ENCODE measurements at regions not wholly inside any gene's neighbourhood (a gene's known extent, or its start where the extent isn't known, plus 50 kb on each side); places are given as distances from the start of the nearest gene placed in this dataset.
A peak's percentile ranks its signal among the peaks of the same experiment; 100 is the strongest.
"Not testable (repeated sequence)": the region's sequence is repeated elsewhere in the genome, so short reads cannot be mapped to it uniquely, and the experiment has no call there.

GRCh38 chr1:143905214-143906179 lies 66.3 kb downstream of the FAM72C start:
- peak overlapping the region; percentile 58 to 78 (median 64) for H3K4me3 Mint-ChIP-seq
- not testable (repeated sequence) for H3K36me3 Mint-ChIP-seq; H3K9me3 Mint-ChIP-seq; H3K27me3 Mint-ChIP-seq (ENCODE audit: low read depth in 3 of 3); H3K27ac Mint-ChIP-seq; H3K4me1 Mint-ChIP-seq
- peak; percentile 0 to 9 (median 7) for DNase-seq

GRCh38 chr1:143904622-143904979 lies 67.2 kb downstream of the FAM72C start:
- H3K36me3 Mint-ChIP-seq; H3K9me3 Mint-ChIP-seq; H3K4me1 Mint-ChIP-seq; H3K27me3 Mint-ChIP-seq (ENCODE audit: low read depth in 3 of 3): not testable (repeated sequence)
- DNase-seq, result peak; percentile 0 to 8 (median 5)
- Mint-ChIP-seq H3K27ac (peak overlapping the region in 1 of 6 donors; percentile 22), H3K4me3 (peak overlapping the region in 1 of 5 donors; percentile 69)

- not testable (repeated sequence) for H3K36me3 Mint-ChIP-seq; H3K4me1 Mint-ChIP-seq; H3K27me3 Mint-ChIP-seq (ENCODE audit: low read depth in 3 of 3); H3K9me3 Mint-ChIP-seq
- H3K4me3 Mint-ChIP-seq, result peak overlapping the region in 1 of 5 donors; percentile 69
- peak overlapping the region in 1 of 6 donors; percentile 22 for H3K27ac Mint-ChIP-seq
- peak in 1 of 3 donors; percentile 0 for DNase-seq
Measured at GRCh38 chr1:143903899-143904621, 67.7 kb downstream of the FAM72C start.

GRCh38 chr1:143896377-143896776 lies 75.4 kb downstream of the FAM72C start:
- not testable (repeated sequence) for H3K27me3 Mint-ChIP-seq (ENCODE audit: low read depth in 3 of 3); H3K4me1 Mint-ChIP-seq; DNase-seq; H3K36me3 Mint-ChIP-seq; H3K9me3 Mint-ChIP-seq; H3K27ac Mint-ChIP-seq; H3K4me3 Mint-ChIP-seq

GRCh38 chr1:143884932-143885574 lies 86.7 kb downstream of the FAM72C start:
- not testable (repeated sequence) for H3K27me3 Mint-ChIP-seq (ENCODE audit: low read depth in 3 of 3); H3K27ac Mint-ChIP-seq; H3K4me1 Mint-ChIP-seq; H3K9me3 Mint-ChIP-seq; H3K4me3 Mint-ChIP-seq; H3K36me3 Mint-ChIP-seq
- peak; percentile 50 to 75 (median 56) for DNase-seq

- not testable (repeated sequence) for H3K9me3 Mint-ChIP-seq; H3K4me1 Mint-ChIP-seq; H3K36me3 Mint-ChIP-seq; H3K27me3 Mint-ChIP-seq (ENCODE audit: low read depth in 3 of 3)
- Mint-ChIP-seq H3K4me3 (peak overlapping the region; percentile 50 to 79 (median 67)), H3K27ac (peak overlapping the region in 1 of 6 donors; percentile 33)
- peak; percentile 22 to 60 (median 32) for DNase-seq
Measured at GRCh38 chr1:143884532-143884931, 87.3 kb downstream of the FAM72C start.

GRCh38 chr1:143879757-143880536 lies 91.8 kb downstream of the FAM72C start:
- not testable (repeated sequence) for H3K4me1 Mint-ChIP-seq; H3K27ac Mint-ChIP-seq; H3K4me3 Mint-ChIP-seq; H3K36me3 Mint-ChIP-seq; DNase-seq; H3K27me3 Mint-ChIP-seq (ENCODE audit: low read depth in 3 of 3); H3K9me3 Mint-ChIP-seq

GRCh38 chr1:143875947-143876346 lies 95.8 kb downstream of the FAM72C start:
- H3K9me3 Mint-ChIP-seq, H3K4me1 Mint-ChIP-seq: not testable (repeated sequence)

GRCh38 chr1:143874625-143875024 lies 97.2 kb downstream of the FAM72C start:
- DNase-seq; H3K36me3 Mint-ChIP-seq; H3K9me3 Mint-ChIP-seq; H3K4me3 Mint-ChIP-seq; H3K27ac Mint-ChIP-seq; H3K4me1 Mint-ChIP-seq; H3K27me3 Mint-ChIP-seq (ENCODE audit: low read depth in 3 of 3): not testable (repeated sequence)

More at GRCh38 chr1:143875947-143876346, 95.8 kb downstream of the FAM72C start:
- H3K36me3 Mint-ChIP-seq; H3K27me3 Mint-ChIP-seq (ENCODE audit: low read depth in 3 of 3); H3K4me3 Mint-ChIP-seq; H3K27ac Mint-ChIP-seq; DNase-seq: not testable (repeated sequence)

- H3K27ac Mint-ChIP-seq; H3K4me1 Mint-ChIP-seq; H3K27me3 Mint-ChIP-seq (ENCODE audit: low read depth in 3 of 3); H3K4me3 Mint-ChIP-seq; H3K9me3 Mint-ChIP-seq; H3K36me3 Mint-ChIP-seq; DNase-seq: not testable (repeated sequence)
Measured at GRCh38 chr1:143873650-143874049, 98.1 kb downstream of the FAM72C start.

GRCh38 chr1:143870388-143870787 lies 101.4 kb downstream of the FAM72C start:
- H3K36me3 Mint-ChIP-seq; H3K27ac Mint-ChIP-seq; H3K4me3 Mint-ChIP-seq; H3K27me3 Mint-ChIP-seq (ENCODE audit: low read depth in 3 of 3); H3K4me1 Mint-ChIP-seq; DNase-seq; H3K9me3 Mint-ChIP-seq: not testable (repeated sequence)

- not testable (repeated sequence) for DNase-seq; H3K4me1 Mint-ChIP-seq; H3K27me3 Mint-ChIP-seq (ENCODE audit: low read depth in 3 of 3); H3K4me3 Mint-ChIP-seq; H3K9me3 Mint-ChIP-seq; H3K27ac Mint-ChIP-seq; H3K36me3 Mint-ChIP-seq
Measured at GRCh38 chr1:143867590-143868220, 104.1 kb downstream of the FAM72C start.

GRCh38 chr1:143863901-143864520 lies 107.8 kb downstream of the FAM72C start:
- not testable (repeated sequence) for H3K36me3 Mint-ChIP-seq; H3K27me3 Mint-ChIP-seq (ENCODE audit: low read depth in 3 of 3); H3K4me1 Mint-ChIP-seq; H3K9me3 Mint-ChIP-seq; DNase-seq; H3K4me3 Mint-ChIP-seq; H3K27ac Mint-ChIP-seq

All from immature natural killer cell (primary cell).